H9 (cell line): ENCODE measurements at regions not wholly inside any gene's neighbourhood (a gene's known extent, or its start where the extent isn't known, plus 50 kb on each side); places are given as distances from the start of the nearest gene placed in this dataset.

Source experiments
- DNase-seq: peaks from one replicate; pipeline ENCODE4 v3.0.0-alpha.2; 2017
- H2AFZ ChIP-seq: one replicate; pipeline ENCODE4 v1.6.1; 2013; ENCODE audit warnings: mild to moderate bottlenecking, low read length, control low read depth, moderate library complexity
- H2AK5ac ChIP-seq: 2 replicates; pipeline ENCODE4 v1.6.1; 2013; ENCODE audit warnings: low read length, control low read depth, mixed read lengths; ENCODE audit not compliant: insufficient read length
- H2BK120ac ChIP-seq: one replicate; pipeline ENCODE4 v1.6.1; 2013; ENCODE audit warnings: low read depth, mild to moderate bottlenecking, low read length, control low read depth, inconsistent platforms; ENCODE audit not compliant: poor library complexity, severe bottlenecking
- H2BK12ac ChIP-seq: 2 replicates; pipeline ENCODE4 v1.6.1; 2013; ENCODE audit warnings: low read length, control low read depth, mixed read lengths, low read depth; ENCODE audit not compliant: insufficient read length
- H2BK15ac ChIP-seq: 2 replicates; pipeline ENCODE4 v1.6.1; 2013; ENCODE audit warnings: low read depth, low read length, control low read depth
- H2BK20ac ChIP-seq: one replicate; pipeline ENCODE4 v1.6.1; 2013; ENCODE audit warnings: low read depth, mild to moderate bottlenecking, low read length, control low read depth, inconsistent platforms; ENCODE audit not compliant: poor library complexity, severe bottlenecking
- H2BK5ac ChIP-seq: 2 replicates; pipeline ENCODE4 v1.6.1; 2013; ENCODE audit warnings: low read length, control low read depth, mixed read lengths; ENCODE audit not compliant: insufficient read length
- H3K14ac ChIP-seq: 2 replicates; pipeline ENCODE4 v1.6.1; 2013; ENCODE audit warnings: low read length, control low read depth; ENCODE audit not compliant: insufficient read depth
- H3K18ac ChIP-seq: 2 replicates; pipeline ENCODE4 v1.6.1; 2013; ENCODE audit warnings: low read depth, mild to moderate bottlenecking, mixed read lengths, low read length, control low read depth; ENCODE audit not compliant: insufficient read length
- H3K23ac ChIP-seq: 2 replicates; pipeline ENCODE4 v1.6.1; 2013; ENCODE audit warnings: low read length, control low read depth, mixed read lengths, low read depth; ENCODE audit not compliant: insufficient read length
- H3K23me2 ChIP-seq: 2 replicates; pipeline ENCODE4 v1.6.1; 2013; ENCODE audit warnings: low read depth, mild to moderate bottlenecking, mixed read lengths, low read length, control low read depth; ENCODE audit not compliant: insufficient read length, poor library complexity, severe bottlenecking
- H3K27ac ChIP-seq: 2 replicates; pipeline ENCODE4 v1.5.1; 2013; ENCODE audit warnings: low read length, control low read depth, mixed read lengths, low read depth; ENCODE audit not compliant: insufficient read length
- H3K27me3 ChIP-seq: 2 replicates; pipeline ENCODE4 v1.6.1; 2013; ENCODE audit warnings: low read length, control low read depth, inconsistent platforms; ENCODE audit not compliant: insufficient read depth
- H3K4ac ChIP-seq: 2 replicates; pipeline ENCODE4 v1.6.1; 2013; ENCODE audit warnings: low read depth, mild to moderate bottlenecking, control low read depth, inconsistent platforms, low read length, moderate library complexity
- H3K4me1 ChIP-seq: 2 replicates; pipeline ENCODE4 v1.6.1; 2013; ENCODE audit warnings: low read length, control low read depth, inconsistent platforms; ENCODE audit not compliant: insufficient read depth
- H3K4me2 ChIP-seq: 2 replicates; pipeline ENCODE4 v1.6.1; 2013; ENCODE audit warnings: low read length, control low read depth, mixed read lengths; ENCODE audit not compliant: insufficient read length, insufficient read depth
- H3K56ac ChIP-seq: 2 replicates; pipeline ENCODE4 v1.6.1; 2013; ENCODE audit warnings: low read depth, mild to moderate bottlenecking, mixed read lengths, low read length, control low read depth; ENCODE audit not compliant: insufficient read length
- H3K79me1 ChIP-seq: 2 replicates; pipeline ENCODE4 v1.6.1; 2013; ENCODE audit warnings: low read depth, mild to moderate bottlenecking, moderate library complexity, low read length, control low read depth, inconsistent platforms; ENCODE audit not compliant: insufficient read depth, poor library complexity, severe bottlenecking
- H3K79me2 ChIP-seq: 2 replicates; pipeline ENCODE4 v1.6.1; 2013; ENCODE audit warnings: low read length, control low read depth, inconsistent platforms; ENCODE audit not compliant: insufficient read depth
- H3K9ac ChIP-seq: 2 replicates; pipeline ENCODE4 v1.6.1; 2013; ENCODE audit warnings: low read length, control low read depth, mixed read lengths; ENCODE audit not compliant: insufficient read length; ENCODE audit errors: extremely low read depth
- H3K9me3 ChIP-seq: one replicate; pipeline ENCODE4 v1.6.1; 2013; ENCODE audit warnings: low read depth, low read length, inconsistent platforms; ENCODE audit not compliant: control insufficient read depth
- H3T11ph ChIP-seq: one replicate; pipeline ENCODE4 v1.6.1; 2013; ENCODE audit warnings: mild to moderate bottlenecking, low read length, control low read depth, inconsistent platforms
- H4K20me1 ChIP-seq: one replicate; pipeline ENCODE4 v1.6.1; 2013; ENCODE audit not compliant: control insufficient read depth, insufficient read length, insufficient read depth
- H4K5ac ChIP-seq: 2 replicates; pipeline ENCODE4 v1.6.1; 2013; ENCODE audit warnings: low read depth, mild to moderate bottlenecking, mixed read lengths, low read length, control low read depth; ENCODE audit not compliant: insufficient read length
- H4K8ac ChIP-seq: replicated peaks from 2 replicates; pipeline ENCODE4 v1.6.1; 2013; ENCODE audit warnings: low read length, control low read depth, mixed read lengths, low read depth; ENCODE audit not compliant: insufficient read length
- H4K91ac ChIP-seq: 2 replicates; pipeline ENCODE4 v1.6.1; 2013; ENCODE audit warnings: low read depth, mild to moderate bottlenecking, moderate library complexity, mixed read lengths, low read length, control low read depth; ENCODE audit not compliant: insufficient read length
- H3K27ac Mint-ChIP-seq, 3 experiments: 2 replicates in 2 of 3; 3 replicates in 1 of 3; pipeline ENCODE4 v1.8.0; 2020 to 2021; ENCODE audit warnings: mixed read lengths in 3 of 3, mild to moderate bottlenecking in 1 of 3, moderate library complexity in 1 of 3
- H3K27me3 Mint-ChIP-seq: 2 replicates; pipeline ENCODE4 v1.8.0; 2021; ENCODE audit warnings: low read depth, mild to moderate bottlenecking, moderate library complexity, mixed read lengths
- H3K36me3 Mint-ChIP-seq, 3 experiments: 2 replicates in 2 of 3; 3 replicates in 1 of 3; pipeline ENCODE4 v1.8.0; 2020 to 2021; ENCODE audit warnings: low read depth in 3 of 3, mixed read lengths in 3 of 3; ENCODE audit not compliant: insufficient read depth in 1 of 3
- H3K4me1 Mint-ChIP-seq, 2 experiments: 2 replicates each; pipeline ENCODE4 v1.8.0; 2020; ENCODE audit warnings: mixed read lengths in 2 of 2
- H3K4me3 Mint-ChIP-seq, 2 experiments: 2 replicates in 1 of 2; 3 replicates in 1 of 2; pipeline ENCODE4 v1.8.0; 2020 to 2021; ENCODE audit warnings: mild to moderate bottlenecking in 2 of 2, mixed read lengths in 2 of 2, moderate library complexity in 1 of 2
- H3K9me3 Mint-ChIP-seq, 2 experiments: 2 replicates in 1 of 2; 3 replicates in 1 of 2; pipeline ENCODE4 v1.8.0; 2020; ENCODE audit warnings: mild to moderate bottlenecking in 2 of 2, mixed read lengths in 2 of 2, moderate library complexity in 1 of 2
- WGBS: extraction: QIAGEN DNeasy Blood & Tissue Kit; methylation state at CpG from one replicate; pipeline ENCODE4 v1.1.7; 2013; ENCODE audit warnings: missing lambda C conversion rate, low lambda C conversion rate, mixed read lengths; ENCODE audit not compliant: insufficient read length; ENCODE audit errors: extremely low coverage; 5-methylcytosine and 5-hydroxymethylcytosine counted together
- TF ChIP-seq, protein P1 (sequence below): fragments of 200-600 bp; sonication (generic); conservative IDR thresholded peaks from 3 replicates; pipeline ENCODE4 v1.8.0; 2021; ENCODE audit warnings: antibody characterized with exemption, mild to moderate bottlenecking

DNA sequence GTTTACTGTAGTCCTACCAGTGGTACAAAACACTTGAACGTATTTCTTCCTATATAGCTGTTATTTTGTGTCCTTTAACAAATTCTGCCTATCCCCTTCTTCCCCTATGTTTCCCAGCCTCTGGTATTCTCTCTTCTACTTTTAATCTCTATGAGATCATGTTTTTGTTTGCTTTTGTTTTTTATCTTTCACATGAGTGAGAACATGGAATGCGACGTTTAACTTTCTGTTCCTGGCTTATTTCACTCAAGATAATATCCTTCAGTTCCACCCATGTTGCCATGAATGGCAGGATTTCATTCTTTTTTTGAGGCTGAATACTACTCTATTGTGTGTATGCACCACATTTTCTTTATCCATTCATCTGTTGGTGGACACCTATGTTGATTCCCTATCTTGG lies 634.4 kb upstream of the WWC1 start:
- Histone ChIP-seq H4K5ac (no peak overlapping the region), H3K23me2 (no peaks in the 10 kb centered on the region), H2BK20ac (no peak overlapping the region), H3K18ac (no peak overlapping the region), H3K4ac (no peak overlapping the region), H4K8ac (no peak overlapping the region), H2AFZ (no peak overlapping the region), H4K20me1 (no peaks in the 10 kb centered on the region), H3K27ac (no peak overlapping the region), H3K27me3 (no peaks in the 10 kb centered on the region), H2BK120ac (no peak overlapping the region), H3K4me2 (no peak overlapping the region), H3K9ac (no peak overlapping the region), H3K4me1 (no peaks in the 10 kb centered on the region), H2BK15ac (no peak overlapping the region), H3K14ac (no peak overlapping the region), H3T11ph (no peak overlapping the region), H3K79me1 (no peaks in the 10 kb centered on the region), H2BK5ac (no peak overlapping the region), H2AK5ac (no peak overlapping the region), H3K79me2 (no peaks in the 10 kb centered on the region), H3K23ac (no peak overlapping the region), H4K91ac (no peak overlapping the region), H3K9me3 (no peaks in the 10 kb centered on the region), H3K56ac (no peak overlapping the region), H2BK12ac (no peak overlapping the region)
- H3K4me3 Mint-ChIP-seq, result no peak overlapping the region
- no peak overlapping the region for H3K27ac Mint-ChIP-seq
- TF ChIP-seq, protein P1, sequence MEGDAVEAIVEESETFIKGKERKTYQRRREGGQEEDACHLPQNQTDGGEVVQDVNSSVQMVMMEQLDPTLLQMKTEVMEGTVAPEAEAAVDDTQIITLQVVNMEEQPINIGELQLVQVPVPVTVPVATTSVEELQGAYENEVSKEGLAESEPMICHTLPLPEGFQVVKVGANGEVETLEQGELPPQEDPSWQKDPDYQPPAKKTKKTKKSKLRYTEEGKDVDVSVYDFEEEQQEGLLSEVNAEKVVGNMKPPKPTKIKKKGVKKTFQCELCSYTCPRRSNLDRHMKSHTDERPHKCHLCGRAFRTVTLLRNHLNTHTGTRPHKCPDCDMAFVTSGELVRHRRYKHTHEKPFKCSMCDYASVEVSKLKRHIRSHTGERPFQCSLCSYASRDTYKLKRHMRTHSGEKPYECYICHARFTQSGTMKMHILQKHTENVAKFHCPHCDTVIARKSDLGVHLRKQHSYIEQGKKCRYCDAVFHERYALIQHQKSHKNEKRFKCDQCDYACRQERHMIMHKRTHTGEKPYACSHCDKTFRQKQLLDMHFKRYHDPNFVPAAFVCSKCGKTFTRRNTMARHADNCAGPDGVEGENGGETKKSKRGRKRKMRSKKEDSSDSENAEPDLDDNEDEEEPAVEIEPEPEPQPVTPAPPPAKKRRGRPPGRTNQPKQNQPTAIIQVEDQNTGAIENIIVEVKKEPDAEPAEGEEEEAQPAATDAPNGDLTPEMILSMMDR, result no peak
- no peaks in the 10 kb centered on the region for H3K36me3 Mint-ChIP-seq
- H3K9me3 Mint-ChIP-seq, result no peaks in the 10 kb centered on the region
- H3K4me1 Mint-ChIP-seq, result no peaks in the 10 kb centered on the region
- H3K27me3 Mint-ChIP-seq, result no peaks in the 10 kb centered on the region
- DNase-seq, result no peak
- no CpG with 5 or more reads among the region's 3 CpGs for WGBS
